PC-3 (cell line): ENCODE measurements at regions not wholly inside any gene's neighbourhood (a gene's known extent, or its start where the extent isn't known, plus 50 kb on each side); places are given as distances from the start of the nearest gene placed in this dataset.

Source experiments
- ATAC-seq: fragments of 200-7000 bp; cut with Tn5 transposase; 2 replicates; pipeline ENCODE4 v1.9.1; 2020; ENCODE audit warnings: mild to moderate bottlenecking, moderate library complexity
- BruUV-seq: library from RNA; stranded (reverse); fragments of 400-500 nt; replicated peaks from 2 replicates; lab custom pipeline; 2021; lab: Mats Ljungman, UMichigan
- CTCF ChIA-PET: fragments of 300-600 bp; sonication (Branson Sonifier 250); formaldehyde crosslinking; loops from one replicate; lab custom pipeline; 2022; ENCODE audit warnings: antibody characterized with exemption; lab: Charles Lee
- POLR2A ChIA-PET: fragments of 300-600 bp; sonication (Branson Sonifier 250); formaldehyde crosslinking; loops from one replicate; lab custom pipeline; 2022; ENCODE audit warnings: antibody characterized with exemption; ENCODE audit not compliant: unreplicated experiment; lab: Charles Lee
- DNase-seq: peaks from one replicate; pipeline ENCODE4 v3.0.0-alpha.2; 2015
- H2AFZ ChIP-seq: fragments of 300-600 bp; sonication (generic); 2 replicates; pipeline ENCODE4 v1.6.0; 2016; ENCODE audit warnings: antibody characterized with exemption, low read length
- H3F3A ChIP-seq: fragments of 300-600 bp; sonication (generic); one replicate; pipeline ENCODE4 v1.6.0; 2017; ENCODE audit warnings: antibody characterized with exemption, low read length, control low read depth, mild to moderate bottlenecking; ENCODE audit not compliant: unreplicated experiment
- H3K27ac ChIP-seq: fragments of 300-600 bp; sonication (generic); 2 replicates; pipeline ENCODE4 v1.5.1; 2016; ENCODE audit warnings: mild to moderate bottlenecking, low read length
- H3K27me3 ChIP-seq: fragments of 300-600 bp; sonication (generic); 2 replicates; pipeline ENCODE4 v1.6.1; 2016; ENCODE audit warnings: low read length, mixed read lengths
- H3K36me3 ChIP-seq: fragments of 300-600 bp; sonication (generic); 2 replicates; pipeline ENCODE4 v1.6.1; 2016; ENCODE audit warnings: low read depth, mixed run types, low read length, mixed read lengths
- H3K4me1 ChIP-seq: fragments of 300-600 bp; sonication (generic); 2 replicates; pipeline ENCODE4 v1.5.1; 2016; ENCODE audit warnings: low read length; ENCODE audit not compliant: insufficient read depth
- H3K4me2 ChIP-seq: fragments of 300-600 bp; sonication (generic); 2 replicates; pipeline ENCODE4 v1.6.0; 2016; ENCODE audit warnings: low read length
- H3K4me3 ChIP-seq: fragments of 300-600 bp; sonication (generic); 2 replicates; pipeline ENCODE4 v1.5.1; 2016; ENCODE audit warnings: mild to moderate bottlenecking, low read length, mixed read lengths
- H3K79me2 ChIP-seq: fragments of 300-600 bp; sonication (generic); 2 replicates; pipeline ENCODE4 v1.6.1; 2017; ENCODE audit warnings: low read length, mixed read lengths
- H3K9ac ChIP-seq: fragments of 300-600 bp; sonication (generic); 2 replicates; pipeline ENCODE4 v1.6.0; 2016; ENCODE audit warnings: mild to moderate bottlenecking, low read length
- H3K9me2 ChIP-seq: fragments of 300-600 bp; sonication (generic); replicated peaks from 2 replicates; pipeline ENCODE4 v1.6.1; 2016; ENCODE audit warnings: mixed run types, low read length, mixed read lengths
- H3K9me3 ChIP-seq: fragments of 300-600 bp; sonication (generic); 2 replicates; pipeline ENCODE4 v1.6.1; 2016; ENCODE audit warnings: low read length, mixed read lengths
- H4K20me1 ChIP-seq: fragments of 300-600 bp; sonication (generic); 2 replicates; pipeline ENCODE4 v1.6.1; 2016; ENCODE audit warnings: low read length, mixed read lengths
- EZH2 ChIP-seq: fragments of 300-600 bp; sonication (generic); IDR thresholded peaks from one replicate; pipeline ENCODE4 v1.6.1; 2017; ENCODE audit warnings: antibody characterized with exemption, mild to moderate bottlenecking, low read length; ENCODE audit not compliant: unreplicated experiment
- EZH2phosphoT487 ChIP-seq: fragments of 300-600 bp; sonication (generic); IDR thresholded peaks from 2 replicates; pipeline ENCODE4 v1.6.1; 2018; ENCODE audit warnings: mild to moderate bottlenecking, antibody characterized with exemption, low read length, borderline replicate concordance
- intact Hi-C: fragments of 100-400 bp; cut with micrococcal nuclease; formaldehyde crosslinking; loops from 2 replicates; pipeline ENCODE4 v1.9.0; 2023
- TF ChIP-seq, protein P1 (sequence below): fragments of 300-600 bp; sonication (generic); conservative IDR thresholded peaks from 2 replicates; pipeline ENCODE4 v1.5.1; 2017; ENCODE audit warnings: antibody characterized with exemption, low read depth, mild to moderate bottlenecking, low read length

DNA sequence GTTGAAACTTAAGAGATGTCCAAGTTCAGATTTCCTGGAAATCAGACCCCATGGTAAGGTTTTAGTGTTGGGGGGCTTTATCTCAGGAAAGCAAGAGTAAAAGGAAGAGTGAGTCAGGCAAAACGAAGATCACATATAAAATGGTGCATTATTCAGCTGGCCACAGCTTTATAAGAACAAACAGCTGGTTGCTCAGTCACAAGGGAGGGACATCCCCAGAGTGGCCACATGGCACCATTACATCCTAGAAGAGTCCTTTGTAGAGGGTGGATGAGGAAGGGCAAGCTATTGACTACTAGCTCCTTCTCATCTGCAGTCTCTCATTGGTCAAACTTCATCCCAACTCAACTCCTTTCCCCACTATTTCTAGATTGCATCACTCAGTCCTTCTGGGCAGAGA lies 68.3 kb upstream of the COL8A1 start:
- intact Hi-C loops, result no loop called here
- ChIA-PET POLR2A (no interaction called here), CTCF (no interaction called here)
- H3F3A ChIP-seq, result no peaks in the 10 kb centered on the region
- H3K27me3 ChIP-seq, result no peaks in the 10 kb centered on the region
- H3K9me2 ChIP-seq, result no peaks in the 10 kb centered on the region
- no peak overlapping the region for H3K9ac ChIP-seq
- no peak overlapping the region for H2AFZ ChIP-seq
- no peaks in the 10 kb centered on the region for H3K9me3 ChIP-seq
- no peak overlapping the region for H3K27ac ChIP-seq
- 0 out of 2 replicates have a peak, but pooled peaks cover 3% of the 10 kb centered on the region for H3K36me3 ChIP-seq
- no peaks in the 10 kb centered on the region for H4K20me1 ChIP-seq
- no peak for DNase-seq
- no peak overlapping the region for H3K4me2 ChIP-seq
- TF ChIP-seq, protein P1, sequence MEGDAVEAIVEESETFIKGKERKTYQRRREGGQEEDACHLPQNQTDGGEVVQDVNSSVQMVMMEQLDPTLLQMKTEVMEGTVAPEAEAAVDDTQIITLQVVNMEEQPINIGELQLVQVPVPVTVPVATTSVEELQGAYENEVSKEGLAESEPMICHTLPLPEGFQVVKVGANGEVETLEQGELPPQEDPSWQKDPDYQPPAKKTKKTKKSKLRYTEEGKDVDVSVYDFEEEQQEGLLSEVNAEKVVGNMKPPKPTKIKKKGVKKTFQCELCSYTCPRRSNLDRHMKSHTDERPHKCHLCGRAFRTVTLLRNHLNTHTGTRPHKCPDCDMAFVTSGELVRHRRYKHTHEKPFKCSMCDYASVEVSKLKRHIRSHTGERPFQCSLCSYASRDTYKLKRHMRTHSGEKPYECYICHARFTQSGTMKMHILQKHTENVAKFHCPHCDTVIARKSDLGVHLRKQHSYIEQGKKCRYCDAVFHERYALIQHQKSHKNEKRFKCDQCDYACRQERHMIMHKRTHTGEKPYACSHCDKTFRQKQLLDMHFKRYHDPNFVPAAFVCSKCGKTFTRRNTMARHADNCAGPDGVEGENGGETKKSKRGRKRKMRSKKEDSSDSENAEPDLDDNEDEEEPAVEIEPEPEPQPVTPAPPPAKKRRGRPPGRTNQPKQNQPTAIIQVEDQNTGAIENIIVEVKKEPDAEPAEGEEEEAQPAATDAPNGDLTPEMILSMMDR, result no peak
- TF ChIP-seq EZH2phosphoT487 (no peak), EZH2 (no peak)
- no peaks in the 10 kb centered on the region for H3K79me2 ChIP-seq
- peaks cover 13% of the 10 kb centered on the region for H3K4me1 ChIP-seq
- BruUV-seq, result no TSS peak
- no peak for ATAC-seq
- no peak overlapping the region for H3K4me3 ChIP-seq

DNA sequence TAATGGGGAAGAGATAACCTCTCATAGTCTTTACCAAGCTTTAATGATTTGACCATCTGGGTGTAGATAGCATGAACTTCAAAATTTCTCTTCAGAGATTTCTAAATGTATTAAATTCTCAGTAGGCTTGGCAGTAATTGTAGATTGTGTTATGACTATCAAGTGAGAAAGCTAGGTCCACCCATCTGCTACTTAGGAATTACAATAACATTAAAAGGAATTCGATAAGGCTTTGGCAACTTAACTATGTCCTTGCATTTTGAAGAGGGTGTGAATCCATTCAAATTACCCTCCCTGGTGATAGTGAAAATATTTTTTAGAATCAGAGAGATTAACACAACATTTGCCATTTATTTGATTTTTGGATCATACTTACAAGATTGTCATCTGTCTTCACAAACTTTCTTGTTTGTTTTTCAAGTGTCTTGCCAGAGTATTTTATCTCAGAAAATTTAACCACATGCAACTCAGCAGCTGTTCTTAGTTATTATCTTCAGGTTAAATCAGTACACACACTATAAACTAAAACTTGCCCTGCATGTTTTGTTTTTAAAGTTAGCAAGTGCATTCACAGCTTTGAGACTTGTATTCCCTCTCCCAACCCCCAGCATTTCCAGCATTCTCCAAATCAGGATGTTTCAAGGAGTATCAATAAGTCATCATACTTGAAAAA lies 69.6 kb upstream of the COL8A1 start:
- intact Hi-C loops, result no loop called here
- H3K4me2 ChIP-seq, result peak overlapping the region; percentile 11; the same call in 1 of the 2 replicates
- H3K27me3 ChIP-seq, result no peaks in the 10 kb centered on the region
- no peak overlapping the region for H3K27ac ChIP-seq
- DNase-seq (peak; percentile 38), ATAC-seq (peak; percentile 43; the same call in 1 of the 2 replicates)
- POLR2A ChIA-PET, result no interaction called here
- H3K9ac ChIP-seq, result no peak overlapping the region
- CTCF ChIA-PET, result no interaction called here
- H2AFZ ChIP-seq, result no peak overlapping the region
- peaks cover 20% of the 10 kb centered on the region for H3K4me1 ChIP-seq
- TF ChIP-seq EZH2, result no peak
- TF ChIP-seq EZH2phosphoT487, result no peak
- TF ChIP-seq, protein P1, result no peak
- no peaks in the 10 kb centered on the region for H3F3A ChIP-seq
- H3K9me3 ChIP-seq, result no peaks in the 10 kb centered on the region
- no peaks in the 10 kb centered on the region for H4K20me1 ChIP-seq
- no peak overlapping the region for H3K4me3 ChIP-seq
- no peaks in the 10 kb centered on the region for H3K79me2 ChIP-seq
- H3K36me3 ChIP-seq, result 0 out of 2 replicates have a peak, but pooled peaks cover 3% of the 10 kb centered on the region
- no peaks in the 10 kb centered on the region for H3K9me2 ChIP-seq
- BruUV-seq, result no TSS peak

DNA sequence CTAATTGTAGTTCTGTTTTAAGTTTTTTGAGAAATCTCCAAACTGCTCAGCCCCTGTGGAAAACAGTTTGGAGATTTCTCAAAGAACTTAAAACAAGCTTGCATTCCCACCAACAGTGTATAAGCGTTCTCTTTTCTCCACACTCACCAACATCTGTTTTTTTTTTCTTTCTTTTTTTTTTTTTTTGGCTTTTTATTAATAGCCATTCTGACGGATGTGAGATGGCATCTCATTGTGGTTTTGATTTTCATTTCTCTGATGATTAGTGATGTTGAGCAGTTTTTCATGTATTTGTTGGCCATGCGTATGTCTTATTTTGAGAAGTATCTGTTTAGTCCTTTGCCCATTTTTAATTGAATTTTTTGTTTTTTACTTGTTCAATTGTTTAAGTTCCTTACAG lies 73.1 kb upstream of the COL8A1 start:
- 0 out of 2 replicates have a peak, but pooled peaks cover 3% of the 10 kb centered on the region for H3K36me3 ChIP-seq
- H4K20me1 ChIP-seq, result no peaks in the 10 kb centered on the region
- ATAC-seq (no peak), DNase-seq (no peak)
- no peak overlapping the region for H2AFZ ChIP-seq
- no peaks in the 10 kb centered on the region for H3K27me3 ChIP-seq
- no peaks in the 10 kb centered on the region for H3K79me2 ChIP-seq
- no peak overlapping the region for H3K4me2 ChIP-seq
- TF ChIP-seq EZH2phosphoT487 (no peak), EZH2 (no peak)
- TF ChIP-seq, protein P1, result no peak
- no peak overlapping the region for H3K9ac ChIP-seq
- H3F3A ChIP-seq, result no peaks in the 10 kb centered on the region
- BruUV-seq, result no TSS peak
- POLR2A ChIA-PET, result no interaction called here
- no peak overlapping the region for H3K4me3 ChIP-seq
- intact Hi-C loops, result no loop called here
- CTCF ChIA-PET, result no interaction called here
- peaks cover 35% of the 10 kb centered on the region for H3K4me1 ChIP-seq
- H3K9me3 ChIP-seq, result no peaks in the 10 kb centered on the region
- H3K9me2 ChIP-seq, result no peaks in the 10 kb centered on the region
- no peak overlapping the region for H3K27ac ChIP-seq
